ENCODE measurements at regions not wholly inside any gene's neighbourhood (a gene's known extent, or its start where the extent isn't known, plus 50 kb on each side); places are given as distances from the start of the nearest gene placed in this dataset.

DNA sequence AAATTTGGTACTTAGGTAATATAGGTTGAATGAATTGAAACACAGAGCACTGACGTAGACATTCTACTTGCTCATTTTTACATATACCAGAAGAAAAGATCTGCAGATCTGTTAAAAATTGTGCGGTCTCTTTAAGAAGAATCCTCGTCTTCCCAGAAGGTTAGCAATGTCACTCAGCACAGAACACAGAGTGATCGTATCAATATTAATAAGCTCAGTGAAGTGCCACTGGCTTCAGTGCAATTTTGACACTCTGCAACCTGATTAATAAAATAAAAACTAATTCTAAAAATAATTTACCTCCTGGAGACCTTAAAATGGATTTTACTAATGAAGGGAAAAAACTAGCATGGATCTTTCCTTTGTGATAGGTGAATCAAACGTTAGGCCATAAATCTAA is 356.1 kb upstream of the DMAC1 start:
- Histone ChIP-seq H3K4me3 (ENCODE audit: low read length) (no peak overlapping the region), H3K4me1 (ENCODE audit: control insufficient read depth, insufficient read depth, low read length) (no peaks in the 10 kb centered on the region), H3K9ac (ENCODE audit: extremely low read depth, low read length, poor library complexity, severe bottlenecking) (no peak overlapping the region), H3K36me3 (ENCODE audit: control insufficient read depth, insufficient read depth, low read length) (no peaks in the 10 kb centered on the region), H3K9me3 (ENCODE audit: control insufficient read depth, low read length) (peaks cover 12% of the 10 kb centered on the region), H3K27me3 (ENCODE audit: control insufficient read depth, insufficient read depth, low read length, poor library complexity, severe bottlenecking) (no peaks in the 10 kb centered on the region), H3K27ac (ENCODE audit: low read depth, low read length) (peak overlapping the region; percentile 8)
- DNase-seq: no peak
- Mint-ChIP-seq H3K27ac (no peak overlapping the region), H3K9me3 (peaks cover 12% of the 10 kb centered on the region), H3K4me3 (no peak overlapping the region), H3K27me3 (ENCODE audit: insufficient read depth) (no peaks in the 10 kb centered on the region), H3K4me1 (no peaks in the 10 kb centered on the region), H3K36me3 (ENCODE audit: low read depth) (no peaks in the 10 kb centered on the region)
- TF ChIP-seq, protein P1, sequence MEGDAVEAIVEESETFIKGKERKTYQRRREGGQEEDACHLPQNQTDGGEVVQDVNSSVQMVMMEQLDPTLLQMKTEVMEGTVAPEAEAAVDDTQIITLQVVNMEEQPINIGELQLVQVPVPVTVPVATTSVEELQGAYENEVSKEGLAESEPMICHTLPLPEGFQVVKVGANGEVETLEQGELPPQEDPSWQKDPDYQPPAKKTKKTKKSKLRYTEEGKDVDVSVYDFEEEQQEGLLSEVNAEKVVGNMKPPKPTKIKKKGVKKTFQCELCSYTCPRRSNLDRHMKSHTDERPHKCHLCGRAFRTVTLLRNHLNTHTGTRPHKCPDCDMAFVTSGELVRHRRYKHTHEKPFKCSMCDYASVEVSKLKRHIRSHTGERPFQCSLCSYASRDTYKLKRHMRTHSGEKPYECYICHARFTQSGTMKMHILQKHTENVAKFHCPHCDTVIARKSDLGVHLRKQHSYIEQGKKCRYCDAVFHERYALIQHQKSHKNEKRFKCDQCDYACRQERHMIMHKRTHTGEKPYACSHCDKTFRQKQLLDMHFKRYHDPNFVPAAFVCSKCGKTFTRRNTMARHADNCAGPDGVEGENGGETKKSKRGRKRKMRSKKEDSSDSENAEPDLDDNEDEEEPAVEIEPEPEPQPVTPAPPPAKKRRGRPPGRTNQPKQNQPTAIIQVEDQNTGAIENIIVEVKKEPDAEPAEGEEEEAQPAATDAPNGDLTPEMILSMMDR (conservative IDR thresholded peaks at IDR 0.05): no peak
- WGBS, 2 experiments (ENCODE audit: insufficient coverage in 1 of 2, insufficient read length in 1 of 2): 93 to 97% methylated on average over 3 to 5 of the region's 5 CpGs

DNA sequence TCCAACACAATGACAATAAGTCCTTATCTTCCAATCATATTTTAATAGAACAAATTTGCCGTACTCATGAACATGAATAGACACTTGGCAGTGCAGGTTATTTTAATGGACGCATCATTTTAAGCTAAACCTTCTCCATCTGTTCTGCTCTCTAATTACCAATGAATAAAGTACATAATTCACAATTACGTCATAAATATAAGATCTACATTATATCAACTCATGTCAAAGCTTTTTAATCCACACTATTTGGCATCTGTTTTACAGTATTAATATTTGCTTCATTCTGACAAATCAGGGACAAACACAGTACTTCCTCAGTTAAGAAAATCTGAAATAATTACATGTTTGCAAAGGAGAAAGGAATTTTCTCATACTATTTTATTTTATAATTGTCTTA is 344.1 kb upstream of the DMAC1 start:
- Mint-ChIP-seq H3K9me3 (no peaks in the 10 kb centered on the region), H3K4me1 (peaks cover 10% of the 10 kb centered on the region), H3K36me3 (ENCODE audit: low read depth) (no peaks in the 10 kb centered on the region), H3K27me3 (ENCODE audit: insufficient read depth) (no peaks in the 10 kb centered on the region), H3K27ac (no peak overlapping the region), H3K4me3 (no peak overlapping the region)
- no peaks in the 10 kb centered on the region for H3K9me3 ChIP-seq (ENCODE audit: control insufficient read depth, low read length)
- H3K27me3 ChIP-seq (ENCODE audit: control insufficient read depth, insufficient read depth, low read length, poor library complexity, severe bottlenecking): no peaks in the 10 kb centered on the region
- 90 to 97% methylated on average over 3 of the region's 3 CpGs for WGBS, 2 experiments (ENCODE audit: insufficient coverage in 1 of 2, insufficient read length in 1 of 2)
- H3K4me1 ChIP-seq (ENCODE audit: control insufficient read depth, insufficient read depth, low read length): peaks cover 6% of the 10 kb centered on the region
- H3K36me3 ChIP-seq (ENCODE audit: control insufficient read depth, insufficient read depth, low read length): no peaks in the 10 kb centered on the region
- H3K4me3 ChIP-seq (ENCODE audit: low read length): no peak overlapping the region
- TF ChIP-seq, protein P1 (conservative IDR thresholded peaks at IDR 0.05): no peak
- H3K9ac ChIP-seq (ENCODE audit: extremely low read depth, low read length, poor library complexity, severe bottlenecking): no peak overlapping the region
- no peak overlapping the region for H3K27ac ChIP-seq (ENCODE audit: low read depth, low read length)
- DNase-seq: no peak

- H3K4me3 ChIP-seq (ENCODE audit: low read length): no peak overlapping the region
- WGBS, 2 experiments (ENCODE audit: insufficient coverage in 1 of 2, insufficient read length in 1 of 2): 44 to 59% methylated on average over 2 of the region's 2 CpGs
Observed at GRCh38 chr9:8140557-8140956, 341.0 kb upstream of the DMAC1 start.

More at GRCh38 chr9:8140557-8140956, 341.0 kb upstream of the DMAC1 start:
- no peaks in the 10 kb centered on the region for H3K9me3 ChIP-seq (ENCODE audit: control insufficient read depth, low read length)
- H3K36me3 ChIP-seq (ENCODE audit: control insufficient read depth, insufficient read depth, low read length): no peaks in the 10 kb centered on the region
- no peaks in the 10 kb centered on the region for H3K4me1 ChIP-seq (ENCODE audit: control insufficient read depth, insufficient read depth, low read length)
- Mint-ChIP-seq H3K4me3 (no peak overlapping the region), H3K4me1 (no peaks in the 10 kb centered on the region), H3K27me3 (ENCODE audit: insufficient read depth) (no peaks in the 10 kb centered on the region), H3K36me3 (ENCODE audit: low read depth) (no peaks in the 10 kb centered on the region), H3K9me3 (no peaks in the 10 kb centered on the region), H3K27ac (no peak overlapping the region)
- H3K9ac ChIP-seq (ENCODE audit: extremely low read depth, low read length, poor library complexity, severe bottlenecking): no peak overlapping the region
- no peak for DNase-seq
- H3K27me3 ChIP-seq (ENCODE audit: control insufficient read depth, insufficient read depth, low read length, poor library complexity, severe bottlenecking): no peaks in the 10 kb centered on the region
- no peak overlapping the region for H3K27ac ChIP-seq (ENCODE audit: low read depth, low read length)
- TF ChIP-seq, protein P1 (conservative IDR thresholded peaks at IDR 0.05): no peak
